ENCODE measurements at regions not wholly inside any gene's neighbourhood (a gene's known extent, or its start where the extent isn't known, plus 50 kb on each side); places are given as distances from the start of the nearest gene placed in this dataset.
"Not testable (repeated sequence)": the region's sequence is repeated elsewhere in the genome, so short reads cannot be mapped to it uniquely, and the experiment has no call there.

DNA sequence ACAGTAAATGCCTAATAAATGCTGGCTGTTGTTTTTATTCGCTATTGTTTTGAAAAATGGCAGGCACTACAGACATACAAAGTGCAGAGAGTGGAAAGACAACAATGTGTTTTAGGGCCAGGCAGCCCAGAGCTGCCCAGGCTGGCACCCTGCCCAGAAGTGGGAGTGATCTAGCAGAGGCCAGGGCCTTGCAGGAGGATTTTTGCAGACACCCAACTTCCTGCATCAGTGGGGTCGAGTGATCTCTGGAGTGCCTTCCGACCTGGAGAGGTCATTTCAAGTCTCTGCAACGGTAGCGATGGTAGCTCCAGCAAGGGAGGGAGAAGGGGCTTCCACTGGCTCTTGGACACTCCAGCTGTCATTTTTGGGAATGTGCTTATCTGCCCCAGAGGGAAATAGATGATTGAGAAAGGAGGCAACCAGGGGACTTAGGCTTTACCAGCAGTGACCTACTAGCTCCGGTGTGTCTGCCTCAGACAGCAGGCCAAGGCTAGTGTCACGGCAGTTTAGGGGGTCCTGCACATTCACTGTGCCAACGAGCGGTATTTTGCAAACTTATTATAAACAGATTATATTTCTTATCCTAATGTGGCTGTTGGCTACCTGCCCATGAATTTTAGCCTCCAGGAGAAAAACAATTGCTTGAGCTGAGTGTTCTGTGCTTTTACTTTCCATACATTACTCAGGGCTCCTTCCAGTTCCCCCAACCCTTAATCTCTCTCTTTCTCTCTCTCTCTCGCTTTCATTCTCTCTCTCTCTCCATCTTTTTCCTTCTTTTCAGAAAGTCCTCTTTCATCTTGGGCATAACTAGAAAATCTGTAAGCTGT is 153.9 kb upstream of the PLGLB2 start:
- not testable (repeated sequence) for H3K4me3 Mint-ChIP-seq; H3K27ac Mint-ChIP-seq; H3K4me1 Mint-ChIP-seq; DNase-seq (ENCODE audit: low spot score in 2 of 2); H3K36me3 Mint-ChIP-seq; H3K9me3 Mint-ChIP-seq
- ATAC-seq: peak; percentile 61

DNA sequence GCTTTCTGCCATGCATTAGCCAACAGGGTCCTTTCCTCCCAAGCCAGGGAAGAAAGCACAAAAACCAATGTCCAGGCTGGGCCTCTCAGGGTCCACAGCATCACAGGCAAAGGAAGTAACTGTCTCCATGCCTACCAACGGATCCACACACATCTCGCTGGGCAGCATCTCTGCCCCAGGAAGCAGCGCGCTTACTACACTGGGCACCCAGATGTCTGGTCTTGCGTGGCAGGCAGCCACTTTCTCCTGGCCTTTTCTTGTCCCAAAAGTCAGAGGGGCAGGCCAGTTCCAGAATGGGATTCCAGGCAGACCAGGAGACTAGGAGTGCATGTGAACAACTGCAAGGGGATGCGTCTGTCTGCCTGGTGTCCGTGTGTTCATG is 153.3 kb upstream of the PLGLB2 start:
- not testable (repeated sequence) for H3K27ac Mint-ChIP-seq; H3K4me1 Mint-ChIP-seq; H3K9me3 Mint-ChIP-seq; H3K4me3 Mint-ChIP-seq; DNase-seq (ENCODE audit: low spot score in 2 of 2); H3K36me3 Mint-ChIP-seq; ATAC-seq

DNA sequence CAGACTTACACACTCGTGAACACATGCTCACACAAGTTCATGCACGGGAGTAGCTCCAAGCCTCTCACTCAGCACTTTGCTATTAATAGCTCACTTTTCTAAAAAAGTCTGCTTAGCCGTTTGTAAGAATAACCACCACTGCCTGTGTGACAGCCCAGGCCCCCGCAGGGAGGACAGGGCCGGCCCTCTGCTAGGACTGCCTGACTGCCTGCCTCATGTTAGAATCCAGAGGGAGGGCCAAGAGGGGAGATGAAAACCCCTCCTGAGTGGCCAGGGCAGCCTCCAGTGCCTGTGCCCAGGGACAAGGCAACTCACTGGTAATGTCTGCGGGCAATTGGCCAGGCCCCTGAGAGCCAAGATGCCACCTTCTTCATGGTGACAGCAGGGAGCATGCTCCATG is 152.9 kb upstream of the PLGLB2 start:
- H3K4me1 Mint-ChIP-seq; H3K9me3 Mint-ChIP-seq; H3K36me3 Mint-ChIP-seq; H3K27ac Mint-ChIP-seq; ATAC-seq; DNase-seq (ENCODE audit: low spot score in 2 of 2); H3K4me3 Mint-ChIP-seq: not testable (repeated sequence)

DNA sequence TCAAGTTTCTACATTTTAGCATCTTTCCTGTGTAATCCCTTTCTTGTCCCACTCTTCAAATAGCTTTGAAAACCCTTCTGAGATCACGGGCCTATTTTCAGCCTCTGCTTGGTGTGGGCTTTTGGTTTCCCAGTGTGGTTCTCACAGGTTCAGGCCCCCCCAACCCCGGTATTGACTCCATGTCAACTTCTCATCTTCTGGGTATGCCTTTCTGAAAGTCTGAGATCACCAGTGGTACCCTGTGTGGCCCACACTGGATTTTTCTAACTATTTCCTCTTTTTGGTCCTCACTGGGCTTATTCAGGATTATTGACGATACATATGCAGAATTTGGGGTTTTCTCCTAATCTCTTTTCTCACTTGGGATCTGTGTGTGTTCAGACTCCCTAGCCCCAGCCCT is 146.9 kb upstream of the PLGLB2 start:
- peak; percentile 34 for ATAC-seq
- H3K27ac Mint-ChIP-seq; H3K9me3 Mint-ChIP-seq; DNase-seq (ENCODE audit: low spot score in 2 of 2); H3K4me3 Mint-ChIP-seq; H3K36me3 Mint-ChIP-seq; H3K4me1 Mint-ChIP-seq: not testable (repeated sequence)

DNA sequence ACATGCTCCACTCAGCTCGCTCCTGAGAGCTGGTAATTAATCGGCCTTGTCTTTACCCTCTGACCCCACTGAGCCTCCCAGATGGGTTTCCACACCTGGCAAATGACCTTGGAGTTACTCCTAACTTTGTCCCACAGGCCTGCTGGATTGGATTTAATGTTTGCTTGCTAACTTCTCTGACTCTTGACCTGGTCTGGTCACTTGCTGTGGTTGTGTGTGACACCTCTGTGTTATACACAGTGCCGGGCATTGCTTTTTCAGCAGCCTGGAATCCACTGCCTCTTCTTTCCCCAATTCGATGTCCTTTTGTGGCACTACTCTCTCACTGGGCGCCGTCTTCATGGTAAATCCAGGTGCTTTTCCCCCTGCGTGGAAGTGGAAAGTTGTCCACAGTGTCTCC is 145.8 kb upstream of the PLGLB2 start:
- H3K4me1 Mint-ChIP-seq; ATAC-seq; H3K27ac Mint-ChIP-seq; H3K4me3 Mint-ChIP-seq; H3K9me3 Mint-ChIP-seq; DNase-seq (ENCODE audit: low spot score in 2 of 2); H3K36me3 Mint-ChIP-seq: not testable (repeated sequence)

DNA sequence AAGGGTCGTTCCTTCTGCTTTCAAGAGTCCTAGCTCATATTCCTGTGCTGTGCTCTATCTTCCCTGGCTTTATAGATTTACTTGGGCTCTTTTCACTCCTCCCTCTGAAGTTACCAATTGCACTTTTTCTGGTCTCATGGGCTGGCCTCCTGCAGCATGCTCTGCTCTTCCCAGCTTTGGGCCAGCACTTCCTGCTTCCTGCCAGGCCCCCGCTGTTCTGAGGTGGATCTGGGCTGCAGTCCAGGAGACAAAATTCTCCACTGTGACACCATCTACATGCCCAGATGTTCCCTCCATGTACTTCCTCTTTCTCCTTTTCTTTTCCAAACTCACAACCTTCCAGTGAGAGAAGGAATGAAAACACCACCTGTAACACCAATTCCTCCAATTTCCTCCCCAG is 145.2 kb upstream of the PLGLB2 start:
- not testable (repeated sequence) for H3K27ac Mint-ChIP-seq; DNase-seq (ENCODE audit: low spot score in 2 of 2); H3K4me1 Mint-ChIP-seq; H3K9me3 Mint-ChIP-seq; H3K4me3 Mint-ChIP-seq; H3K36me3 Mint-ChIP-seq; ATAC-seq

DNA sequence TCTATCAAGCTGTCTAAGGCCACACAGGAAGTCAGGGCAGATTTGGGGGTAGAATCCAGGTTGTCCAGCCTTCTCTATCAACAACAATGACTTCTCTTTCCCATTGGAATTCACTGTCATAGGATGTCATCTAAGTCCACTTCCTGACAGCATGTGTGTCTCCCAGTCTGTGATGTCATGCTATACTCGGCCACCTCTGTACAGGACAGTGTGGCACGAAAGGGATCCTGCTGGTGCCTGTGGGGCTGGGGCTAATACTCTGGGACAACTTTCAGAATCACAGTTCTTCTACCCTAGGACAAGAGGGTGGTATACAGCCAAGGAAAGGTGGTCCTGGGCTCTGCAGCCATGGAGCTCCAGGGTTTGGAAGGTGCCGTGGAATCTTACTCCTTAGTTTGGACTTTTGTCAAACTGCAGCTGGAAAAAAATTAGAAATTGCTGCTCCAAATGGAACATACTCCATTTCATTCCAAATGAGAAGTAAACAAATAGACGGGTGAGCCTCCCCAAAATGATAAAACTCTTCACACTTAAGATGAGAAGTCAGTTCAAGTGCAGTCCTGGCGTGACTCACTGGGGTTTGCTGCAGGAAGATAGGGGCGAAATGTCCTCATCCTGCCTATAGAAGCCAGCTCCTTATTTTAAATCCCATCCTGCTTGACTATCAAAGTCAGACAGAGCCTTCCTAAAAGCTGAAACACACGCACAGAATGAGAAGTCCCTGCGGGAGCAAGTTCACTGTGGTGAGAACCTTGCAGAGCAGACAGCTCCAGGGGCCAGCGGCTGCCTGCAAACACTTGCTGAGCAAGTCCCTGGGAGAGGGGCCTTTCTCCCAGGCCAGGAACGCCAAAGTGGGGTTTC is 144.2 kb upstream of the PLGLB2 start:
- H3K4me1 Mint-ChIP-seq; ATAC-seq; H3K27ac Mint-ChIP-seq; H3K9me3 Mint-ChIP-seq; H3K4me3 Mint-ChIP-seq; DNase-seq (ENCODE audit: low spot score in 2 of 2); H3K36me3 Mint-ChIP-seq: not testable (repeated sequence)

DNA sequence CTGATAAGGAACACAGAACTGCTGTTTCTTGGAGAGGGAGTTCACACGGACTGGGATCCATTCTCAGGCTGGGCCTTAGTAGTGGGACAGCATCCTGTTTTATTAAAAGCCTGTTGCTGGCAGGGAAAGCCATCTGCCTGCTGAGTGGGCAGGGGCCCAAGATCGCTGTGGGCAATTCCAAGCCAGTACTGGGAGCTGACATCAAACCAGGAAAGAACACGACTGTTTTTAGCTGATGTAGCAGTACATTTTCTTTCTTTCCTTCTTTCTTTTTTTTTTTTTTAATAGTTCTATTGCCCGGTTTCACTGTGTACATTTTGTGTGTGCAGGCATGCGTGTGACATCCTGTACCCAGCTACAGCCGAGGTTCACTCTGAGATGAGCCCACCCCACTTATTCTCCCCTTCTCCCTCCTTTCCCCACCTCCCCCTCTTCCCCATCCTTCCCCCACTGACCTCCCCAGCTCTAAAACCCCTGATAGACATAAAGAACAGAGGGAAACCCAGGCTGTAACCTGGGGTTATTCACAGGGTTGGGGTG is 143.5 kb upstream of the PLGLB2 start:
- not testable (repeated sequence) for H3K4me1 Mint-ChIP-seq; DNase-seq (ENCODE audit: low spot score in 2 of 2); H3K27ac Mint-ChIP-seq; H3K4me3 Mint-ChIP-seq; H3K9me3 Mint-ChIP-seq; ATAC-seq; H3K36me3 Mint-ChIP-seq

DNA sequence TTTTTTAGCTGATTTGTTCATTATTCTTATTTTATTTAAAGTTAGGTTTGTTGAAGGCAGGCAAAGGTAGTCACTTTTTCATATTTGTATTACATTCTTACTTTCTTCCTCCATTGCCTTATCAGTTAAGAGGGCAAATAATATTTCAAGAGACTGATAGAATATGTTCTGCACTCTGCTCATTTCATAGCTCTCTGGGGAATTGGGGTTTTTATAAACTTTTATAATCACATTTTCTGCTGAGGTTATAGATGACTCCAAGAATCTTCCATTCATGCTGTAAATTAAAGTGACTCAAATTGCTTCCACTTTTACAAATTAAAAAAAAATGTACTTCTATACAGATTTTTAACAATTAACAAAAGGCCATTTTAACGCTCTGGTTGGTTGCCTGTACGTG is 142.9 kb upstream of the PLGLB2 start:
- not testable (repeated sequence) for H3K9me3 Mint-ChIP-seq; H3K4me3 Mint-ChIP-seq; ATAC-seq; DNase-seq (ENCODE audit: low spot score in 2 of 2); H3K27ac Mint-ChIP-seq; H3K4me1 Mint-ChIP-seq; H3K36me3 Mint-ChIP-seq

DNA sequence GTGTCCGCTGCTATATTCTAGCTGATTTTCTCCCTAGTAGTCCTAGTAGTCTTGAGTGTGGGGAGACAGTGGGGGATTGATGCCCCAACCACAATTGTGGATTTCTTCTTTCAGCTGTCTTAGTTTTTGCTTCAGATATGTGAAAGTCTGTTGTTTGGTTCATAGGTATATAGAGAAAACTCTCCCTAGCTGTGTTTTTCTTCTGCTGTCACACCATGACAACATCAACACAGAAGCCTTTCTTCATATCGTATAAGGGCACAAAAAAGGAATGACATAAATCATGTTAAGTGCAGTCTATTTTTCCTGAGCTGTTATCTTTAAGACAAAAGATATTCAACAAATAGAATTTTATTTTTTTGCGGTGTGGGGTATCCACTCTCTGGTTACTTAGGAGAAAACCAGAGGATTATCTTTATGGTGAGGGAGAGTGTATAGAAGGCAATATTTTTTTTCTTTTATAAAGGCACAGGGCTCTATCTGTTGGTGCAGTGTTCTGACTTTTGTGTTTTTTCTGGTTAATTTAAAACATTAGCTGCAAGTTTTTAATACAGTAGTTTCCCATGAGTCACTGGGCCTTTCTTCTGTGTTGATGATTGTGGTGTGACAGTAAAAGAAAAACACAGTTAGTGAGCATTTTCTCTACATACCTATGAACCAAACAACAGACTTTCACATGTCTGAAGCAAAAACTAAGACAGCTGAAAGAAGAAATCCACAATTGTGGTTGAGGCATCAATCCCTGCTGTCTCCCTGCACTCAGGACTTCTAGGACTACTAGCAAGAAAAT is 139.3 kb upstream of the PLGLB2 start:
- H3K4me1 Mint-ChIP-seq; H3K36me3 Mint-ChIP-seq; H3K4me3 Mint-ChIP-seq; H3K9me3 Mint-ChIP-seq; ATAC-seq; DNase-seq (ENCODE audit: low spot score in 2 of 2); H3K27ac Mint-ChIP-seq: not testable (repeated sequence)

DNA sequence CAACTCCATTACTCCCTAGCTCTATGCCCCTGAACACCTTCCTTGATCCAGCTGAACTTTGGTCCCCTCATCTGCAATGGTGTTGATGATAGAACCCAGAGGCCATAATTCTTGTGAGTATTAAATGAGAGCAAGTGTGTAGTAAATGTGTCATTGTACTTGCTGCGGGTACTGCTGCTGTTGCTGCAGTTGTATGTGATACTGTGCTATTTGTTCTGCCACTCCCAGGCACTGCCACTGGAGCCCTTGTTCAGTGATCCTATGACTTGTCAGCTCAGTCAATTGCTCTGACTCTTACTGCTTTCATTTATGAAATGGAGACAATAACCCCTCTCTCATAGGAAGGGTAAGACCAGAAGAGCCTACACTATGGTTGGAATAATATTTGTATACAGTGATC is 136.9 kb upstream of the PLGLB2 start:
- not testable (repeated sequence) for DNase-seq (ENCODE audit: low spot score in 2 of 2); H3K9me3 Mint-ChIP-seq; H3K4me1 Mint-ChIP-seq; H3K4me3 Mint-ChIP-seq; H3K27ac Mint-ChIP-seq; H3K36me3 Mint-ChIP-seq; ATAC-seq

DNA sequence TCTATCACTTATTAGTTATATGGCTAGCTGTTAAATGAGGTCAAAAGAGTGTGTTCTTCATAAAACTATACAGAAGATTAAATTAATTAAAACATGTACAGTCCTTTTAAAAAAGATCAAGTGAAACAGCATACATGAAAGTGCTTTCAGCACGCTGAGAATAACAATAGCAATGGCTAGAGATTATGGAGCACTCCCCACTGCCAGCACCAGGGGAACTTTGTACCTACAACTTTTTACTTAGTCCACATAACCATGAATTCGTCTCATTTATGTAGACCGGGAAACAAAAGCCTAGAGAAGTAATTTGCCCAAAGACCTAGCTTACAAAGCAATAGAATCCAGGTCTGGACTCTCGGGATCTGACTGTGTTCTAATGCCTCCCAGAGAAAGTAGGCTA is 136.5 kb upstream of the PLGLB2 start:
- H3K27ac Mint-ChIP-seq: not testable (repeated sequence)

DNA sequence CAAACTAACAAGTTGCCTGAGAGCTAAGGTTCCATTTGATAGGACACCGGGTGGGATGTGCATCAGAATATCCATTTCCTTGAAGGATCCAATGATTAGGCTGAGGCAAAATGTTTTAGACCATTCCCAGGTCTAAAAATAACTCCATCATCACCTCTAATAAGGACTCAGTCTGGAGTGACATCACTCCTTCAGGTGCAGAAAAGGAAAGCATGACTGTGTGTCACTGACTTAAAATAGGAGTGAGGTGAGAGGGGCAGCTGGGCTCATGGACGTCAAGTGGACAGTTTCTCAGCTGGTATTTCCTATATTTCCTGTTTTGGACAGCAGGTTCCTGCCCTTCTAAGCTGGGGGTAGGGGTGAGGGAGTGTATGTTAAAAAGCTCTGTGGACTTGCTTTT is 135.9 kb upstream of the PLGLB2 start:
- H3K4me1 Mint-ChIP-seq; H3K4me3 Mint-ChIP-seq; H3K27ac Mint-ChIP-seq; H3K36me3 Mint-ChIP-seq; ATAC-seq; H3K9me3 Mint-ChIP-seq; DNase-seq (ENCODE audit: low spot score in 2 of 2): not testable (repeated sequence)

More for the DNA sequence above, 136.5 kb upstream of the PLGLB2 start:
- DNase-seq (ENCODE audit: low spot score in 2 of 2); H3K36me3 Mint-ChIP-seq; ATAC-seq; H3K4me3 Mint-ChIP-seq; H3K4me1 Mint-ChIP-seq; H3K9me3 Mint-ChIP-seq: not testable (repeated sequence)

DNA sequence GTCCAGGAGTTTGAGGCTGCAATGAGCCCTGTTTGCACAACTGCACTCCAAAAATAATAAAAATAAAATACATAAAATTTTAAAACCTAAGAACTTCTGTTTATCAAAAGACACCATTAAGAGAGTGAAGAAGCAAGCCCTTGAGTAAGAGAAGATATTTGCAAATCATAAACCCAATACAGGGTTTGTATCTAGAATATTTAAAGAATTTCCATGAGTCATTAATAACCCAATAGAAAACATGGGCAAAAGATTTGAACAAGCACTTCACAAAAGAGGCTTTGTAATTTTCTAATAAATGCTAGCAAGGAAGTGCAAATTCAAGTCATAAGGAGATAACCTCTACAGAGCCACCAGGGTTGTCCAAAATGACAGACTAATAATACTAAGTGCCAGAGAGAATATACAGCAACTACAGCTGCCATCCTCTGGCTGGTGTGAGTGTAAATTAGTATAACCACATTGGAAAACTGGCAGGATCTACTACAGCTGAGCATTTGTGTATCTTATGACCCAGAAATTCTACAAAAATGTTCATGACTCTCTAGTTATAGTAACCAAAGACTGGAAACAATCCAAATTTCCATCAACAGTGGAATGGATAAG is 133.0 kb upstream of the PLGLB2 start:
- H3K4me3 Mint-ChIP-seq; H3K27ac Mint-ChIP-seq; H3K36me3 Mint-ChIP-seq; ATAC-seq; DNase-seq (ENCODE audit: low spot score in 2 of 2); H3K4me1 Mint-ChIP-seq; H3K9me3 Mint-ChIP-seq: not testable (repeated sequence)

DNA sequence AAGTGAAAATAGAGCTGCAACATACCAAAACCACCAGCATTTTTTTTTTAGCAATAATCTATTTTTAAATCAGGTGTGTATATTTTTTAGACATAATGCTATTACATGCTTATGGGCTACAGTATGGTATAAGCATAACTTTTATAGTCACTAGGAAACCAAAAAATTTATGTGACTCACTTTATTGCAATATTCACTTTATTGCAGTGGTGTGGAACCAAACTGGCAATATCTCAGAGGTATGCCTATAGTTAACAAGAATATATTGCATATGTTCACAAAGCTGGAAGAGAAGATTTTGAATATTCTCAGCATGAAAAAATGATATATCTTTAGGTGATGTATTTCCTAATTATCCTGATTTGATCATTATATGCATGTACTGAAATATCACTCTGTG is 128.8 kb upstream of the PLGLB2 start:
- not testable (repeated sequence) for H3K27ac Mint-ChIP-seq; H3K9me3 Mint-ChIP-seq; H3K4me1 Mint-ChIP-seq; H3K4me3 Mint-ChIP-seq; H3K36me3 Mint-ChIP-seq; DNase-seq (ENCODE audit: low spot score in 2 of 2); ATAC-seq

All from stimulated activated effector memory CD8-positive, alpha-beta T cell treated with anti-CD3 and anti-CD28 coated beads, Interleukin-12 subunit alpha, Interleukin-12 subunit beta, amount 100 ng/mL, for 72 hours (primary cell).